GM23338 (cell line): ENCODE measurements at regions not wholly inside any gene's neighbourhood (a gene's known extent, or its start where the extent isn't known, plus 50 kb on each side); places are given as distances from the start of the nearest gene placed in this dataset.

Experiments
- ATAC-seq: fragments of 200-7000 bp; cut with Tn5 transposase; 3 replicates; pipeline ENCODE4 v1.9.1; 2020
- DNase-seq: peaks from one replicate; pipeline ENCODE4 v3.0.0-alpha.2; 2015; ENCODE audit warnings: low spot score
- H2AFZ ChIP-seq: fragments of 200-600 bp; sonication (generic); 2 replicates; pipeline ENCODE4 v1.8.0; 2016; ENCODE audit warnings: antibody characterized with exemption, mild to moderate bottlenecking, moderate library complexity
- H3F3A ChIP-seq: fragments of 200-600 bp; sonication (generic); replicated peaks from 2 replicates; pipeline ENCODE4 v1.8.0; 2017; ENCODE audit warnings: antibody characterized with exemption, mixed run types, low read depth
- H3K27ac ChIP-seq: fragments of 200-600 bp; sonication (generic); 2 replicates; pipeline ENCODE4 v1.6.1; 2016; ENCODE audit warnings: low read depth
- H3K27me3 ChIP-seq: fragments of 200-600 bp; sonication (generic); 2 replicates; pipeline ENCODE4 v1.8.0; 2016; ENCODE audit warnings: mild to moderate bottlenecking, mixed run types, moderate library complexity; ENCODE audit not compliant: insufficient read depth
- H3K36me3 ChIP-seq: fragments of 200-600 bp; sonication (generic); 2 replicates; pipeline ENCODE4 v1.8.0; 2016; ENCODE audit warnings: mild to moderate bottlenecking; ENCODE audit not compliant: insufficient read depth
- H3K4me1 ChIP-seq: fragments of 200-600 bp; sonication (generic); 2 replicates; pipeline ENCODE4 v1.8.0; 2016; ENCODE audit warnings: mild to moderate bottlenecking, moderate library complexity; ENCODE audit not compliant: insufficient read depth
- H3K4me2 ChIP-seq: fragments of 200-600 bp; sonication (generic); 2 replicates; pipeline ENCODE4 v1.7.1; 2017; ENCODE audit warnings: mixed run types
- H3K4me3 ChIP-seq: fragments of 200-600 bp; sonication (generic); 2 replicates; pipeline ENCODE4 v1.6.1; 2016; ENCODE audit warnings: mixed run types
- H3K79me2 ChIP-seq: fragments of 200-600 bp; sonication (generic); replicated peaks from 2 replicates; pipeline ENCODE4 v1.8.0; 2017; ENCODE audit warnings: mild to moderate bottlenecking; ENCODE audit not compliant: insufficient read depth
- H3K9me2 ChIP-seq: fragments of 200-600 bp; sonication (generic); 2 replicates; pipeline ENCODE4 v1.8.0; 2017; ENCODE audit not compliant: insufficient read depth
- H4K20me1 ChIP-seq: fragments of 200-600 bp; sonication (generic); replicated peaks from 2 replicates; pipeline ENCODE4 v1.8.0; 2017; ENCODE audit warnings: mild to moderate bottlenecking; ENCODE audit not compliant: insufficient read depth
- H3K27ac Mint-ChIP-seq: 2 replicates; pipeline ENCODE4 v1.8.0; 2020; ENCODE audit warnings: inconsistent platforms, mild to moderate bottlenecking, moderate library complexity, mixed read lengths
- H3K27me3 Mint-ChIP-seq: 3 replicates; pipeline ENCODE4 v1.8.0; 2022; ENCODE audit warnings: low read depth, mild to moderate bottlenecking, moderate library complexity, mixed read lengths, inconsistent platforms; ENCODE audit not compliant: insufficient read depth, poor library complexity
- H3K36me3 Mint-ChIP-seq: 3 replicates; pipeline ENCODE4 v1.8.0; 2021; ENCODE audit warnings: low read depth, mild to moderate bottlenecking, inconsistent platforms, moderate library complexity, mixed read lengths
- H3K4me1 Mint-ChIP-seq: 3 replicates; pipeline ENCODE4 v1.8.0; 2020; ENCODE audit warnings: mild to moderate bottlenecking, inconsistent platforms, mixed read lengths
- H3K4me3 Mint-ChIP-seq: 3 replicates; pipeline ENCODE4 v1.8.0; 2021; ENCODE audit warnings: moderate library complexity, mild to moderate bottlenecking, inconsistent platforms, mixed read lengths
- H3K9me3 Mint-ChIP-seq: 3 replicates; pipeline ENCODE4 v1.8.0; 2020; ENCODE audit warnings: moderate library complexity, mild to moderate bottlenecking, inconsistent platforms, mixed read lengths
- CREB1 ChIP-seq: fragments of 250-450 bp; sonication (Bioruptor Pico); IDR thresholded peaks from 2 replicates; pipeline ENCODE4 v1.5.0; 2020; ENCODE audit warnings: low read depth, mild to moderate bottlenecking, moderate library complexity
- CTCF ChIP-seq, 2 experiments: fragments of 200-600 bp in 1 of 2; sonication (generic) in 1 of 2; conservative IDR thresholded peaks; 2 replicates each; pipeline versions ENCODE4 v1.5.1 to v1.6.1; 2016 to 2017; ENCODE audit warnings: antibody characterized with exemption in 2 of 2, low read depth in 2 of 2, mild to moderate bottlenecking in 2 of 2, moderate library complexity in 1 of 2
- ETS1 ChIP-seq: IDR thresholded peaks from 2 replicates; pipeline ENCODE4 v1.6.1; 2016; ENCODE audit warnings: antibody characterized with exemption
- EZH2 ChIP-seq: fragments of 200-600 bp; sonication (generic); IDR thresholded peaks from one replicate; pipeline ENCODE4 v1.8.0; 2017; ENCODE audit warnings: antibody characterized with exemption, mild to moderate bottlenecking, low read depth; ENCODE audit not compliant: unreplicated experiment
- EZH2phosphoT487 ChIP-seq: fragments of 200-600 bp; sonication (generic); IDR thresholded peaks from one replicate; pipeline ENCODE4 v1.8.1; 2018; ENCODE audit warnings: antibody characterized with exemption; ENCODE audit not compliant: unreplicated experiment
- JUNB ChIP-seq: IDR thresholded peaks from one replicate; pipeline ENCODE4 v1.6.1; 2016; ENCODE audit warnings: antibody characterized with exemption; ENCODE audit not compliant: unreplicated experiment
- NANOG ChIP-seq: IDR thresholded peaks from 2 replicates; pipeline ENCODE4 v1.6.1; 2016; ENCODE audit warnings: antibody characterized with exemption, borderline replicate concordance
- POLR2AphosphoS5 ChIP-seq: IDR thresholded peaks from 2 replicates; pipeline ENCODE4 v1.6.1; 2016; ENCODE audit warnings: antibody characterized with exemption, low read depth
- REST ChIP-seq: IDR thresholded peaks from one replicate; pipeline ENCODE4 v1.6.1; 2018; ENCODE audit warnings: antibody characterized with exemption; ENCODE audit not compliant: unreplicated experiment
- STAT1 ChIP-seq: IDR thresholded peaks from one replicate; pipeline ENCODE4 v1.6.1; 2016; ENCODE audit warnings: antibody characterized with exemption; ENCODE audit not compliant: unreplicated experiment
- ZNF114 ChIP-seq: fragments of 250-450 bp; sonication (Bioruptor Pico); IDR thresholded peaks from 2 replicates; pipeline ENCODE4 v1.5.0; 2020; ENCODE audit warnings: mild to moderate bottlenecking, moderate library complexity
- ZNF331 ChIP-seq: fragments of 250-450 bp; sonication (Bioruptor Pico); IDR thresholded peaks from 2 replicates; pipeline ENCODE4 v1.5.0; 2020; ENCODE audit warnings: low read depth, mild to moderate bottlenecking, moderate library complexity

- no peak overlapping the region for H3K4me2 ChIP-seq
- DNase-seq (no peak), ATAC-seq (no peak)
- H3K27ac Mint-ChIP-seq, result no peak overlapping the region
- H3K36me3 ChIP-seq, result no peaks in the 10 kb centered on the region
- no peak overlapping the region for H2AFZ ChIP-seq
- no peak overlapping the region for H3K4me3 ChIP-seq
- H4K20me1 ChIP-seq, result no peaks in the 10 kb centered on the region
- H3K9me3 Mint-ChIP-seq, result no peaks in the 10 kb centered on the region
- peaks cover 3% of the 10 kb centered on the region; the same call in 1 of the 3 replicates for H3K4me1 Mint-ChIP-seq
- H3F3A ChIP-seq, result no peaks in the 10 kb centered on the region
- no peaks in the 10 kb centered on the region for H3K27me3 ChIP-seq
- no peaks in the 10 kb centered on the region for H3K36me3 Mint-ChIP-seq
- no peak overlapping the region for H3K27ac ChIP-seq
- H3K79me2 ChIP-seq, result no peaks in the 10 kb centered on the region
- H3K27me3 Mint-ChIP-seq, result peaks cover 2% of the 10 kb centered on the region
- H3K9me2 ChIP-seq, result peaks cover 5% of the 10 kb centered on the region; the same call in 1 of the 2 replicates
- no peaks in the 10 kb centered on the region for H3K4me1 ChIP-seq
- H3K4me3 Mint-ChIP-seq, result no peak overlapping the region
- TF ChIP-seq ZNF114 (CRISPR knock-in tag) (no peak), ZNF331 (CRISPR knock-in tag) (no peak), JUNB (no peak), NANOG (no peak), EZH2phosphoT487 (no peak), POLR2AphosphoS5 (no peak), REST (no peak)
These were observed 239.7 kb downstream of the BCAT1 start for GRCh38 chr12:24709216-24709615.

GRCh38 chr12:24708718-24709117, 240.2 kb downstream of the BCAT1 start:
- Mint-ChIP-seq H3K36me3 (no peaks in the 10 kb centered on the region), H3K27ac (no peak overlapping the region), H3K9me3 (no peaks in the 10 kb centered on the region), H3K27me3 (peaks cover 2% of the 10 kb centered on the region), H3K4me3 (no peak overlapping the region), H3K4me1 (peaks cover 3% of the 10 kb centered on the region; the same call in 1 of the 3 replicates)
- Histone ChIP-seq H3K9me2 (peaks cover 5% of the 10 kb centered on the region; the same call in 1 of the 2 replicates), H2AFZ (no peak overlapping the region), H3K4me1 (no peaks in the 10 kb centered on the region), H3K4me3 (no peak overlapping the region), H3K4me2 (no peak overlapping the region), H4K20me1 (no peaks in the 10 kb centered on the region), H3F3A (no peaks in the 10 kb centered on the region), H3K27me3 (no peaks in the 10 kb centered on the region), H3K79me2 (no peaks in the 10 kb centered on the region), H3K36me3 (no peaks in the 10 kb centered on the region), H3K27ac (no peak overlapping the region)
- ATAC-seq, result no peak
- DNase-seq, result no peak
- TF ChIP-seq JUNB (no peak), CREB1 (CRISPR knock-in tag) (no peak), POLR2AphosphoS5 (no peak), STAT1 (no peak), NANOG (no peak), REST (no peak), CTCF (conservative IDR thresholded peaks at IDR 0.05; ENCODE audit: low read depth in 2 of 2) (no peak), EZH2 (no peak), ETS1 (no peak), ZNF114 (CRISPR knock-in tag) (no peak), ZNF331 (CRISPR knock-in tag) (no peak)
